ENCODE measurements at regions not wholly inside any gene's neighbourhood (a gene's known extent, or its start where the extent isn't known, plus 50 kb on each side); places are given as distances from the start of the nearest gene placed in this dataset.

GRCh38 chr10:126847666-126848065 is 57.6 kb upstream of the DOCK1 start:
- DNase-seq (ENCODE audit: low read depth), result no peak

GRCh38 chr10:126849646-126850045 is 55.6 kb upstream of the DOCK1 start:
- DNase-seq (ENCODE audit: low read depth), result no peak

GRCh38 chr10:126851414-126852108 is 53.7 kb upstream of the DOCK1 start:
- DNase-seq (ENCODE audit: low read depth), result no peak

GRCh38 chr10:126854726-126855495 is 50.3 kb upstream of the DOCK1 start:
- no peak for DNase-seq (ENCODE audit: low read depth)
